ENCODE measurements at regions not wholly inside any gene's neighbourhood (a gene's known extent, or its start where the extent isn't known, plus 50 kb on each side); places are given as distances from the start of the nearest gene placed in this dataset.

DNA sequence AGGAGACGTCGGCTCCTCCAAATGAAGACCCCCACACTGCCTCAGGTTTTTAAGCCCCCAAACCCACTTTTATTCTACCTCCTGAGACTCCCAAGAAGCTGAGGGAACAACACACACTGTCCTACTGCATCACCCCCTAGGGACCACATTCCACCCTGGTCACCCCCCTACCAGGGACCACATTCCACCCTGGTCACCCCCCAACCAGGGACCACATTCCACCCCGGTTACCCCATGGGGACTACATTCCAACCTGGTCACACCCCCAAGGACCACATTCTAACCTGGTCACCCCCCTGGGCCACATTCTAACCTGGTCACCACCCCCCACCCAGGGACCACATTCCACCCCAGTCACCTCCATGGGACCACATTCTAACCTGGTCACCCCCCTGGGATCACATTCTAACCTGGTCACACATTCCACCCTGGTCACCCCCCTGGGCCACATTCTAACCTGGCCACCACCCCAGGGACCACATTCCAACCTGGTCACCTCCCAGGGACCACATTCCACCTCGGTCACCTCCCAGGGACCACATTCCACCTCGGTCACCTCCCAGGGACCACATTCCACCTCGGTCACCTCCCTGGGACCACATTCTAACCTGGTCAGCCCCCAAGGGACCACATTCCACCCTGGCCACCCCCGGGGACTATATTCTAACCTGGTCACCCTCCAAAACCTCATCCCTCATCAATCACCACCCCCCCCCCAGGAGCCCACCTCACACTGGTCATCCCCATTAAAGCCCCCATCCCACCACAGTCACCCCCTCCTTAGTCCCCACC lies 587.6 kb downstream of the NPHP4 start:
- DNase-seq (ENCODE audit: insufficient read length, low spot score) (no peak), FAIRE-seq (no peak)

- DNase-seq (ENCODE audit: insufficient read length, low spot score) (no peak), FAIRE-seq (no peak)
Observed at GRCh38 chr1:5403935-5404334, 588.3 kb downstream of the NPHP4 start.

DNA sequence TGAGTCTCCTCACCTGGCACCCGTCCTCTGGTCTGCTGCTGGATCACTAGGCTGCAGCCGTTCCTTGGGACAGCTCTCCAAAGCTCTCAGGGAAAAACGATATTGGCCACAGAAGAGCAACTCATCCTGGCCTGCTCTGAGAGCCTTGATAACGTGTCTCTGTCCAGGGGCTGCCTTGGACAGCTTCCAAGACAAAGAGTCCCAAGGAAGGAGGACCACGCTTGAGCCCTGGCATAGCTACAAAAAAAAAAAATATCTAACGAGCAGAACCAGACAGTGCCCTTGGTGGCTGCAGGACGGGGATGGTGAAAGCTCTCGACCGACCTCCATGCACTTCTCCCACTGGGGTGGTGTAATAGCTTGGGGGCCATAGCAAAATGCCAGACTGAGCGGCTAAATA lies 589.6 kb downstream of the NPHP4 start:
- FAIRE-seq (no peak), DNase-seq (ENCODE audit: insufficient read length, low spot score) (no peak)

GRCh38 chr1:5399771-5400170 lies 592.5 kb downstream of the NPHP4 start:
- no peak for FAIRE-seq
- DNase-seq (ENCODE audit: insufficient read length, low spot score), result no peak

GRCh38 chr1:5396593-5396992 lies 595.6 kb downstream of the NPHP4 start:
- FAIRE-seq (no peak), DNase-seq (ENCODE audit: insufficient read length, low spot score) (no peak)

GRCh38 chr1:5394111-5394510 lies 598.1 kb downstream of the NPHP4 start:
- no peak for FAIRE-seq

DNA sequence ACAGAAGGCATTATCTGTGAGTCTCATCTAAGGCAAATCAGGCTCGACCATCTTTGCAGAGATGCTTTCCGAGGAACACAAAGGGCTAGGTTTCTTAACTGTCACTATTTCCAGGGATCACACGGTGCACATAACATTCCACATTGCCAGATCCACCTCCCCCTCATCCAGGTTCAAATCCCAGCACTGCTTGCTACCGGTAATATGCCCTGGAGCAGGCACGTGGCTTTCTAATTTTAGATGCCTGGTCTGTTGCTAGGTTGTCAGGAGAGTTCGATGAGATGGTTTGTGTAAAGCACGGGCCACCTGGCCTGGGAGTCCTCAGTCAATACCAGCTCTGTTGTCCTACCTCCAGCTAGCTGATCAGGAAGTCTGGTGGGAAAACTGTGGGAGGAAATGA lies 598.6 kb downstream of the NPHP4 start:
- DNase-seq (ENCODE audit: insufficient read length, low spot score) (no peak), FAIRE-seq (no peak)

More at GRCh38 chr1:5394111-5394510, 598.1 kb downstream of the NPHP4 start:
- DNase-seq (ENCODE audit: insufficient read length, low spot score), result no peak

- no peak for DNase-seq (ENCODE audit: insufficient read length, low spot score)
- FAIRE-seq, result no peak
Observed at GRCh38 chr1:5393146-5393545, 599.1 kb downstream of the NPHP4 start.

DNA sequence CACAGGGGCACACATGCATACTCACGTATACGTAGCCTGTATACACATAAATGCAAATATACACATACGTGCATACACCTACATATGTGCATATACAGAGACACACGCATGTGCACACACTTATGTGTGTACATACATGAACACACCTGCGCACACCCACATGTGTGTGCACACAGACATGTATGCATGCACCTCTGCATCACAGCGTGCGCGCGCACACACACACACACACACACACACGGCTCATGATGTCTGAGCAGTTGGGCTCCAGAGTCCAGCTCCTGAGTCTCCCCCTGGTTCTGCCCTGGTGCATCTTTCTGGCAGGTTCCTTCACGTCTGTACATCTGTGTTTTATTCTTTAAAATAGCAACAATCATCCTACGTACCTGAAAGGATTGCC lies 600.5 kb downstream of the NPHP4 start:
- DNase-seq (ENCODE audit: insufficient read length, low spot score) (no peak), FAIRE-seq (no peak)

DNA sequence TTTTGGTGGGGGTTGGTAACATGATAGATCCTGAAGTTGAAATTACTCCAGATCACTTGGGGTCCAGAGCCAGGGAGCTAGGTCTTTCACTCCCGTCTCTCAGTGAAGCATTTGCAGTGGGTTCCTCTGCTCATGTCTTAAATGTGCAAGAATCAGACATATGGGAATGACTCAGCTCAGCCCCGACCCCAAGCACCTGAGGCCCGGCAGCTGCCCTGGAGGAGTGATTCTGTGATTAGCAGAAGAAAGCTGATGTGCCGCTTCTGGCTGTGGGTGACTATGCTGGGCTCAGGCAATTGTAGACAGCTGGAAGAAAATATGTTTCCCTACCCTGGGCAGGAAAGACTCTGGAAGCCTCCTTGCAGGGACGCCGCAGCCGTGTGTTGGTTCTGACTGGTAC lies 601.7 kb downstream of the NPHP4 start:
- FAIRE-seq, result no peak
- DNase-seq (ENCODE audit: insufficient read length, low spot score), result no peak

GRCh38 chr1:5389101-5389885 lies 602.9 kb downstream of the NPHP4 start:
- no peak for FAIRE-seq
- DNase-seq (ENCODE audit: insufficient read length, low spot score), result no peak

DNA sequence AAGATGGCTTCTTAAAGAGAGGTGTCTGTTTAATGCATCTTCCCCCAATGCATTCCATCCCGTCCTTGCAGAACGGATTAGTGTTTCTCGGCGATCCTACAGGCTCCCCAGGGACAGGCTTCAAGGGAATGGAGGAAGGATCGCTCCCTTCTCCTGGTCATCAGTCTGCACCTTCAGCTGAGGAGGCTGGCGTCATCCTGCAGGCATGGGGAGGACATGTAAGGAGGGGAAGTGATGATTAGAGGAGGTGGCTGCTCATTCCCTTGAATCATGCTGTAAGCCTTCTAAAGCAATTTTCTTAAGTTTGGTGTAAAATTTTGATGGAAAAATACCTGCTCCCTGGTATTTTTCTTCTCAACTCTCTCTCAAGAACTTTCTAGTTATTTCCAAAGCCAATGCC lies 603.6 kb downstream of the NPHP4 start:
- FAIRE-seq, result no peak

GRCh38 chr1:5386371-5386770 lies 605.9 kb downstream of the NPHP4 start:
- no peak for DNase-seq (ENCODE audit: insufficient read length, low spot score)
- FAIRE-seq, result no peak

More for the DNA sequence above, 603.6 kb downstream of the NPHP4 start:
- DNase-seq (ENCODE audit: insufficient read length, low spot score), result no peak

DNA sequence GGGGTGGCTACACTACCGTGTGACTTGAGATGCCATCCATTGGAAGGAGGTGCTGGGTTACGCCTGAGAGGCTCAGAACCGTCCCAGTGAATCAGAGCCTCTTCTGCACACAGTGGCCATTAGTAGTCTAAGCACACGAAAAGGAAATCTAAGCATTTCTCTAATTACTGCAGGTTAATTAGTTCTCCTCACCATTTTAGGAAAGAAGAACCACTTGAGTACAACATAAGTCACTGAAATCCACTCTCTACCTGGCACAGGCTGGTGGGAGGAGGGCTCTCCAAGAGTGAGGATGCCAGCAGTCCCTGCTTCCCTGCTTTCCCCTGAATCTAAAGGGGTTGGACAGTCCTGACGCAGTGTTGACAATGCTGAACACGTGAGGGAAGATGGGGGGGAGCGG lies 606.3 kb downstream of the NPHP4 start:
- no peak for FAIRE-seq

GRCh38 chr1:5385096-5385799 lies 607.0 kb downstream of the NPHP4 start:
- DNase-seq (ENCODE audit: insufficient read length, low spot score) (no peak), FAIRE-seq (no peak)

More for the DNA sequence above, 606.3 kb downstream of the NPHP4 start:
- DNase-seq (ENCODE audit: insufficient read length, low spot score), result no peak

DNA sequence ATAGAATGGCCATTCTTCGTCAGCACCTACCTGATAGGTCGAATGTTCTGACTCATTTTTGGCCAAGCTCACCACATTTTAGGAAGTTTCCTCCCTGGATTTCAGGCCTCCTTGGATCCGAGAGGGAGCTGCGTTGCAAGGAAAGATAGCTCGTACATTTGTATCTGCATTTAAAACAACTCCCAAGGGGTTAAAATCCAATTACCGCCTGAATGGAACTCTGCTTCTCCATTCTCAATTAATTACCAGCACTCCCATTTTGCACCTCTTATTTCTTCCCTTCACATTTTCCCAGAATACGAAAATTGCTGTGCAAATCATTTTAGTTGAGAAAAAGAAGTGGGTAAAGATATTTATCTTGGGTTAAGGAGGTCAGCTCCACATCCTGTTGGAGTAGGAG lies 610.7 kb downstream of the NPHP4 start:
- DNase-seq (ENCODE audit: insufficient read length, low spot score), result no peak
- no peak for FAIRE-seq

DNA sequence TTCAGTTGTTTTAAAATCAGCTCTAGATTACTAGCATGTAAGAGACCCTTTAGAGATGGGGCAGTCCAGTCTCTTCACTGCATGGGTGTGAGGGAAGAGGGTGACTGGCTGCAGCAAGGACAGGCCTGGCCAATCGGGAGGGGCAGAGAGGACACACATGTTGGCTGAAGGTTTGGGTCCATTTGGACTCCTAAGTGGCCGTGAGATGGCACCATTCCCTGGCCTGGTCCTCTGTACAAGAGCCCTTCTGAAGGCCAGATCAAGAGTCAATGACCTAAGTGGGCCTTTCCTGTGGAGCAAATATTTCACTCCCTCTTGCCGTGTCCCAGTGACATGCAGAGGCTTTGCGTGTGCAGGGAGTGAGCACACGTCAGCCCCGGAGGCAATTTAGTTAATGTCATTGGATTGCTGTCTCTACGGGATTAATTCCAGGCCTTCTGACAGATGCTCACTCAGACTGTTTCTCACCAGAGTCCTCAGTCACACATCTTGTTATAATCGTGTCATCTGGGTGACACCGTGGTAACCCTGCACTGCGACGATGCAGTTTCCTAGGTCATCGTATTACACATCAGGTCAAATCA lies 613.0 kb downstream of the NPHP4 start:
- FAIRE-seq (no peak), DNase-seq (ENCODE audit: insufficient read length, low spot score) (no peak)

- DNase-seq (ENCODE audit: insufficient read length, low spot score) (no peak), FAIRE-seq (no peak)
Observed at GRCh38 chr1:5376538-5377247, 615.5 kb downstream of the NPHP4 start.

GRCh38 chr1:5375481-5375880 lies 616.7 kb downstream of the NPHP4 start:
- no peak for FAIRE-seq
- DNase-seq (ENCODE audit: insufficient read length, low spot score), result no peak

DNA sequence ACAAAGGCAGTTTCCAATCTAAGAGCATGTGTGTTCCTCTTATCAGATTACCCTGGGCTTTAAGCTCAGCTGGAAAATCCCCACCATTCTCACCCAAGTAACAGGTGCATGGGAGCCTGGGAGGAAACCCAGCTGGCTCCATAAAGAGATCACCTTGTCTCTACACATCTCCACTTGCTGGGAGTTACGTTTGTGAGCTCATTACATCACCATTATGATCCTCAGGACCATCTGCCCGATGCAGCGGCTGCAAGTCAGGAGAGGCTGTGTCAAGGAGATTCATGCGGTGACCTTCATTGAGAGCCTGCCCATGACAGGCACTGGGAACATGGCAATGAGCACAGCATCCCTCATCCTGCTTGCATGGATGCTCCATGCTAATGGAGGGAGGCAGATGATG lies 618.0 kb downstream of the NPHP4 start:
- DNase-seq (ENCODE audit: insufficient read length, low spot score), result no peak

More for the DNA sequence above, 618.0 kb downstream of the NPHP4 start:
- no peak for FAIRE-seq

All from GM19239 (cell line).